H1 (cell line): ENCODE measurements at regions not wholly inside any gene's neighbourhood (a gene's known extent, or its start where the extent isn't known, plus 50 kb on each side); places are given as distances from the start of the nearest gene placed in this dataset.

Experiments used
- CTCF ChIA-PET: fragments of 300-600 bp; sonication (Branson Sonifier 250); formaldehyde crosslinking; loops from one replicate; lab custom pipeline; 2021; ENCODE audit not compliant: partially characterized antibody; lab: Charles Lee
- POLR2A ChIA-PET: fragments of 300-600 bp; sonication (Branson Sonifier 250); formaldehyde crosslinking; loops from one replicate; lab custom pipeline; 2021; ENCODE audit warnings: inconsistent platforms; ENCODE audit not compliant: partially characterized antibody; lab: Charles Lee
- DNase-seq, 2 experiments: peaks; one replicate each; pipeline versions ENCODE4 v3.0.0 to v3.0.0-alpha.2; 2010 to 2022; ENCODE audit warnings: low spot score in 2 of 2, low read depth in 1 of 2, mixed read lengths in 1 of 2
- FAIRE-seq: peaks from 2 replicates; lab custom pipeline; 2011; peaks lifted over from hg19 to GRCh38; lab: Jason Lieb, UNC
- H2AFZ ChIP-seq: 2 replicates; pipeline ENCODE4 v1.8.1; 2012; ENCODE audit warnings: low read length, inconsistent platforms
- H2AK5ac ChIP-seq: 2 replicates; pipeline ENCODE4 v1.6.1; 2013; ENCODE audit warnings: low read depth, low read length
- H2BK120ac ChIP-seq: replicated peaks from 2 replicates; pipeline ENCODE3; 2013; ENCODE audit warnings: low read depth, low read length, inconsistent platforms
- H2BK12ac ChIP-seq: 2 replicates; pipeline ENCODE4 v1.6.1; 2013; ENCODE audit warnings: low read depth, low read length
- H2BK15ac ChIP-seq: 2 replicates; pipeline ENCODE4 v1.6.1; 2013; ENCODE audit warnings: low read length
- H2BK20ac ChIP-seq: 2 replicates; pipeline ENCODE4 v1.6.1; 2013; ENCODE audit warnings: low read length
- H2BK5ac ChIP-seq: 2 replicates; pipeline ENCODE4 v1.6.1; 2013; ENCODE audit warnings: low read depth, low read length
- H3K14ac ChIP-seq: 2 replicates; pipeline ENCODE4 v1.6.1; 2013; ENCODE audit warnings: inconsistent platforms; ENCODE audit not compliant: insufficient read length
- H3K18ac ChIP-seq: 2 replicates; pipeline ENCODE4 v1.6.1; 2013; ENCODE audit warnings: low read length; ENCODE audit errors: extremely low read depth
- H3K23ac ChIP-seq: 2 replicates; pipeline ENCODE4 v1.6.1; 2013; ENCODE audit warnings: inconsistent platforms; ENCODE audit not compliant: insufficient read length
- H3K23me2 ChIP-seq: 2 replicates; pipeline ENCODE4 v1.6.1; 2013; ENCODE audit warnings: low read depth, low read length
- H3K27ac ChIP-seq: 2 replicates; pipeline ENCODE4 v1.6.1; 2011; ENCODE audit warnings: low read depth, low read length, inconsistent platforms
- H3K27me3 ChIP-seq, 4 experiments: replicated peaks in 1 of 4; 1 replicate in 1 of 4; 2 replicates in 3 of 4; pipeline versions ENCODE4 v1.6.1 to v1.8.1; 2011 to 2013; ENCODE audit warnings: low read length in 3 of 4, mild to moderate bottlenecking in 3 of 4, inconsistent platforms in 2 of 4, mixed read lengths in 2 of 4, moderate library complexity in 1 of 4; ENCODE audit not compliant: control insufficient read depth in 3 of 4, insufficient read depth in 3 of 4; ENCODE audit errors: extremely low read depth in 1 of 4
- H3K36me3 ChIP-seq, 4 experiments: 2 replicates each; pipeline versions ENCODE4 v1.6.1 to v1.8.1; 2011 to 2013; ENCODE audit warnings: mild to moderate bottlenecking in 4 of 4, low read length in 3 of 4, moderate library complexity in 2 of 4, control low read depth in 1 of 4, inconsistent platforms in 1 of 4; ENCODE audit not compliant: insufficient read depth in 4 of 4, control insufficient read depth in 2 of 4
- H3K4ac ChIP-seq: replicated peaks from 2 replicates; pipeline ENCODE3; 2013; ENCODE audit warnings: low read length, low read depth, mixed read lengths, inconsistent platforms; ENCODE audit not compliant: insufficient read length
- H3K4me1 ChIP-seq, 4 experiments: replicated peaks in 1 of 4; 1 replicate in 1 of 4; 2 replicates in 3 of 4; pipeline versions ENCODE4 v1.6.1 to v1.8.1; 2011 to 2013; ENCODE audit warnings: low read length in 3 of 4, inconsistent platforms in 2 of 4, mixed read lengths in 1 of 4; ENCODE audit not compliant: insufficient read depth in 4 of 4, control insufficient read depth in 3 of 4
- H3K4me2 ChIP-seq, 2 experiments: 2 replicates each; pipeline versions ENCODE4 v1.6.1 to v1.8.1; 2011 to 2013; ENCODE audit warnings: low read depth in 2 of 2, low read length in 2 of 2, control low read depth in 1 of 2, inconsistent platforms in 1 of 2, mild to moderate bottlenecking in 1 of 2; ENCODE audit not compliant: insufficient read depth in 1 of 2
- H3K4me3 ChIP-seq, 4 experiments: fragments of 200-600, 300-600 bp in 1 of 4; sonication (generic), shearing (Covaris generic), sonication (Bioruptor Twin) in 1 of 4; 2 replicates each; pipeline versions ENCODE4 v1.5.1 to v1.8.1; 2011 to 2016; ENCODE audit warnings: low read length in 4 of 4, low read depth in 3 of 4, control low read depth in 2 of 4, inconsistent platforms in 2 of 4, mild to moderate bottlenecking in 2 of 4, mixed read lengths in 1 of 4, moderate library complexity in 1 of 4; ENCODE audit not compliant: insufficient read depth in 2 of 4; ENCODE audit errors: extremely low read depth in 1 of 4
- H3K56ac ChIP-seq: replicated peaks from 2 replicates; pipeline ENCODE3; 2013; ENCODE audit warnings: low read depth, mild to moderate bottlenecking, mixed read lengths, low read length, inconsistent platforms; ENCODE audit not compliant: insufficient read length
- H3K79me1 ChIP-seq: 2 replicates; pipeline ENCODE4 v1.6.1; 2013; ENCODE audit warnings: low read depth, low read length, control low read depth
- H3K79me2 ChIP-seq, 2 experiments: 2 replicates each; pipeline versions ENCODE4 v1.6.1 to v1.8.1; 2012 to 2013; ENCODE audit warnings: low read length in 2 of 2, mild to moderate bottlenecking in 2 of 2, inconsistent platforms in 1 of 2; ENCODE audit not compliant: insufficient read depth in 2 of 2, control insufficient read depth in 1 of 2
- H3K9ac ChIP-seq, 4 experiments: replicated peaks in 1 of 4; 1 replicate in 1 of 4; 2 replicates in 3 of 4; pipeline versions ENCODE4 v1.6.1 to v1.8.1; 2011 to 2013; ENCODE audit warnings: low read depth in 3 of 4, low read length in 3 of 4, control low read depth in 2 of 4, mild to moderate bottlenecking in 2 of 4, moderate library complexity in 2 of 4, inconsistent platforms in 1 of 4; ENCODE audit errors: extremely low read depth in 1 of 4
- H3K9me3 ChIP-seq, 2 experiments: 2 replicates each; pipeline versions ENCODE4 v1.6.1 to v1.8.1; 2012 to 2013; ENCODE audit warnings: mild to moderate bottlenecking in 2 of 2, moderate library complexity in 2 of 2, control low read depth in 1 of 2, inconsistent platforms in 1 of 2, low read depth in 1 of 2, low read length in 1 of 2, mixed read lengths in 1 of 2; ENCODE audit not compliant: insufficient read depth in 2 of 2
- H4K20me1 ChIP-seq, 2 experiments: replicated peaks in 1 of 2; 2 replicates each; pipeline versions ENCODE3 to v1.8.1; 2011 to 2013; ENCODE audit warnings: inconsistent platforms in 2 of 2, low read length in 2 of 2, mild to moderate bottlenecking in 1 of 2; ENCODE audit not compliant: insufficient read depth in 2 of 2, control insufficient read depth in 1 of 2
- H4K5ac ChIP-seq: 2 replicates; pipeline ENCODE4 v1.6.1; 2013; ENCODE audit warnings: low read length, low read depth, mixed read lengths, inconsistent platforms; ENCODE audit not compliant: insufficient read length
- H4K8ac ChIP-seq: 2 replicates; pipeline ENCODE4 v1.8.0; 2013; ENCODE audit warnings: mild to moderate bottlenecking, moderate library complexity, low read length, inconsistent platforms; ENCODE audit not compliant: insufficient read depth; ENCODE audit errors: extremely low read depth
- H4K91ac ChIP-seq: replicated peaks from 2 replicates; pipeline ENCODE3; 2013; ENCODE audit warnings: low read length, mixed read lengths, inconsistent platforms; ENCODE audit not compliant: insufficient read length
- CBX8 ChIP-seq: fragments of 300-800, 300-1000 bp; sonication (generic); IDR thresholded peaks from 2 replicates; pipeline ENCODE4 v1.7.1; 2016; ENCODE audit warnings: low read depth, low read length, borderline replicate concordance
- POLR2AphosphoS5 ChIP-seq: IDR thresholded peaks from 2 replicates; pipeline ENCODE4 v1.6.1; 2011; ENCODE audit warnings: low read depth, low read length
- RBBP5 ChIP-seq: IDR thresholded peaks from 2 replicates; pipeline ENCODE4 v1.7.1; 2012; ENCODE audit warnings: low read depth, mild to moderate bottlenecking, inconsistent platforms, low read length, moderate library complexity, borderline replicate concordance
- RNF2 ChIP-seq: fragments of 200-900, 300-1000 bp; sonication (generic); IDR thresholded peaks from 2 replicates; pipeline ENCODE4 v1.7.1; 2016; ENCODE audit warnings: borderline replicate concordance, low read depth, mild to moderate bottlenecking, antibody characterized with exemption, low read length; ENCODE audit not compliant: poor library complexity, severe bottlenecking; ENCODE audit errors: missing control alignments
- WGBS, 2 experiments: shearing (Covaris generic) in 1 of 2; methylation state at CpG; one replicate each; pipeline versions ENCODE4 v1.1.6 to v1.1.7; 2013 to 2015; ENCODE audit warnings: low lambda C conversion rate in 2 of 2, mixed read lengths in 2 of 2, inconsistent platforms in 1 of 2, low coverage in 1 of 2, missing lambda C conversion rate in 1 of 2; ENCODE audit not compliant: insufficient replicate concordance in 2 of 2, insufficient coverage in 1 of 2, insufficient read length in 1 of 2; ENCODE audit errors: extremely low coverage in 1 of 2, missing lambda C conversion rate in 1 of 2; 5-methylcytosine and 5-hydroxymethylcytosine counted together

DNA sequence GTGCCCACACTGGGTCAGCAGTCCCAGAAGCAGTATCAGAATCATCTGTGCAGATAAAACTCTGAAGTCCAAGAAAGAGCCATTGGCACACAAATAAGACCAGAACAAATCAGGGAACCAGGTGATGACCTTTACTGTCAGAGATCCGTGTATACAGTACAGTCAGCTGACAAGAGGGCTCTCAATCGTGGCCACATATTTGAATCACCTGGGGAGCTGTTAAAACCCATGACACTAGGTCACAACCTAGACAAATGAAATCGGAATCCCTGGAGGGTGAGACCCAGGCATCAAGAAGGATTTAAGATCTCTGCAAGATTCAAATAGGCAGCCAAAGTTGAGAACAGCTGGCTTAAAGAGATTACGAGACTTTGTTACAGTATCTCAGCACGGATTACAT, 807.1 kb downstream of the RNF144A start:
- H2BK20ac ChIP-seq = 0 out of 2 replicates have a peak overlapping the region, but pooled peaks have one; percentile 17
- no peak overlapping the region for H4K5ac ChIP-seq
- H2AK5ac ChIP-seq = no peak overlapping the region
- no peaks in the 10 kb centered on the region for H3K79me1 ChIP-seq
- H3K23ac ChIP-seq = no peak overlapping the region
- no peak for TF ChIP-seq RNF2
- no peak for TF ChIP-seq RBBP5
- no peak for TF ChIP-seq CBX8
- no peak for TF ChIP-seq POLR2AphosphoS5
- no peaks in the 10 kb centered on the region for H4K20me1 ChIP-seq
- H3K56ac ChIP-seq = no peak overlapping the region
- H2BK12ac ChIP-seq = no peak overlapping the region
- 87% methylated on average over 5 of the region's 5 CpGs; no CpG with 5 or more reads in 1 of the 2 experiments for WGBS, 2 experiments
- H3K9me3 ChIP-seq = no peaks in the 10 kb centered on the region
- POLR2A ChIA-PET = no interaction called here
- H2BK15ac ChIP-seq = no peak overlapping the region
- no peak for DNase-seq
- CTCF ChIA-PET = interaction anchor here (1.1 to 1.3 kb wide), 3 partner anchors 15 to 290 kb away, joined by 3 read pairs; no protein-coding TSS in a partner anchor
- H3K14ac ChIP-seq = no peak overlapping the region
- H3K36me3 ChIP-seq = no peaks in the 10 kb centered on the region
- no peak for FAIRE-seq
- H3K18ac ChIP-seq = no peak overlapping the region
- no peak overlapping the region for H3K4ac ChIP-seq
- no peak overlapping the region for H2BK5ac ChIP-seq
- H3K4me1 ChIP-seq = peaks cover 0 to 4% (median 0%) of the 10 kb centered on the region in 4 experiments; a peak in 2 of 7 replicates
- no peaks in the 10 kb centered on the region for H3K79me2 ChIP-seq
- H3K23me2 ChIP-seq = no peaks in the 10 kb centered on the region
- no peak overlapping the region for H3K4me2 ChIP-seq
- no peak overlapping the region for H3K27ac ChIP-seq
- H3K4me3 ChIP-seq = no peak overlapping the region
- H4K8ac ChIP-seq = no peak overlapping the region
- H3K27me3 ChIP-seq = no peaks in the 10 kb centered on the region
- H2BK120ac ChIP-seq = no peak overlapping the region
- H3K9ac ChIP-seq = no peak overlapping the region
- H4K91ac ChIP-seq = no peak overlapping the region
- no peak overlapping the region for H2AFZ ChIP-seq
